NCI-H460 (cell line): ENCODE measurements at regions not wholly inside any gene's neighbourhood (a gene's known extent, or its start where the extent isn't known, plus 50 kb on each side); places are given as distances from the start of the nearest gene placed in this dataset.
"Not testable (repeated sequence)": the region's sequence is repeated elsewhere in the genome, so short reads cannot be mapped to it uniquely, and the experiment has no call there.

Experiments
- DNase-seq: peaks from one replicate; pipeline ENCODE4 v3.0.0-alpha.2; 2016; ENCODE audit warnings: low read depth; ENCODE audit errors: extremely low read depth

- no peak for DNase-seq
Measured at GRCh38 chr6:26231006-26231587, 133.9 kb upstream of the BTN3A2 start.

DNA sequence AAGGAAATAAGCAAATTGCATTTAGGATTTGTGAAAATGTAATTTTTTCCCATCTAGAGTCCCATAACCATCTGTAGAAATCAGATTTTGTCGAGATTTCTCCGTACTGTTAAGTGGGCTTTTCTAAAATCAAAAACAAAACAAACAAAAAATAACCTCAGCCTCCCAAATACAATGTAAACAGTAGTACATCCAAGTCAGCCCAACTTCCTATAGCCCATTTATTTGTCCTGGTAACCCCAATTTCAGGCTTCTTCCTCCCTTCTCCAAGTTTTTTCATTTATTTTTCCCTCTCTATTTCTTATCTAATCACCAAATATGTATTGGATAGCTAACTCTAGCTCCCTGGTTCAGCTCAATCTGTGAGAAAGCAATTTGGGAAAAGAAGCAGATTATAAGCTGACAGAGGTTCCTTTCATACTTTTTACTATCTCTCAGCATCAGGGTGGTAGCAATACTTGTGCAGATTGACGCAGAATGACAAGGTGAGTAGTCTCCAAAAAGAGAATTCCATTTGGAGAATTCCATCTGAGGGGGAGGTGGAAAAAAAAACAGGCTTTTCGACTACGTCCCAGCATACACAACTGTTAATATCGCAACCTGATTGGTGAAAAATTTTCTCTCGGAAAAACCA, 132.6 kb upstream of the BTN3A2 start:
- DNase-seq = no peak

DNA sequence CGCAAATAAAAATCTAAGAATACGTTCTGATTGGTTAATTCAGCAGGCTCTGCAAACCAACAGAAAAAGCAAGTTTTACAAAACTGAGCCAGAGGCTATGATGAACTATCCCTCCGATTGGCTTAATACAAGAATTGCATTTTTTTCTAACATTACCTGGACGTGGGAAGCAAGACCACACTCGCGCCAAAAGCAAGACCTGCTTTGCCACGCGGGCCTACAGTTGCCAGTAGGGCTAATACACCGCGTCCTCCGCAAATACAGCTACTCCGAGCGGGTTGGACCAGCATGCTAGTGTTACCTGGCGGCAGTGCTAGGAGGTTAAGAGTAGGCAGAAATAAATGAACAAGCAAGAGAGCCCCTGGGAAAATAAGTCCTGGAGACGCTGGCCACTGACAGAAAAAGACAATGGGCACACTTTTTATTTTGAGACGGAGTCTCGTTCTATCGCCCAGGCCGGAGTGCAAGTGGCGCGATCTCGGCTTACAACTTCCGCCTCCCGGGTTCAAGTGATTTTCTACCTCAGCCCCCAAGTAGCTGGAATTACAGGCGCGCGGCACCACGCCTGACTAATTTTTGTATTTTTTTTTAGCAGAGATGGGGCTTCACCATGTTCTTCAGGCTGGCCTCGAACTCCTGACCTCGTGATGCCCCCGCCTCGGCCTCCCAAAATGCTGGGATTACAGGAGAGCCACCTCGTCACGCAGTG, 131.9 kb upstream of the BTN3A2 start:
- no peak for DNase-seq

- DNase-seq = no peak
Measured at GRCh38 chr6:26233649-26234420, 131.2 kb upstream of the BTN3A2 start.

DNA sequence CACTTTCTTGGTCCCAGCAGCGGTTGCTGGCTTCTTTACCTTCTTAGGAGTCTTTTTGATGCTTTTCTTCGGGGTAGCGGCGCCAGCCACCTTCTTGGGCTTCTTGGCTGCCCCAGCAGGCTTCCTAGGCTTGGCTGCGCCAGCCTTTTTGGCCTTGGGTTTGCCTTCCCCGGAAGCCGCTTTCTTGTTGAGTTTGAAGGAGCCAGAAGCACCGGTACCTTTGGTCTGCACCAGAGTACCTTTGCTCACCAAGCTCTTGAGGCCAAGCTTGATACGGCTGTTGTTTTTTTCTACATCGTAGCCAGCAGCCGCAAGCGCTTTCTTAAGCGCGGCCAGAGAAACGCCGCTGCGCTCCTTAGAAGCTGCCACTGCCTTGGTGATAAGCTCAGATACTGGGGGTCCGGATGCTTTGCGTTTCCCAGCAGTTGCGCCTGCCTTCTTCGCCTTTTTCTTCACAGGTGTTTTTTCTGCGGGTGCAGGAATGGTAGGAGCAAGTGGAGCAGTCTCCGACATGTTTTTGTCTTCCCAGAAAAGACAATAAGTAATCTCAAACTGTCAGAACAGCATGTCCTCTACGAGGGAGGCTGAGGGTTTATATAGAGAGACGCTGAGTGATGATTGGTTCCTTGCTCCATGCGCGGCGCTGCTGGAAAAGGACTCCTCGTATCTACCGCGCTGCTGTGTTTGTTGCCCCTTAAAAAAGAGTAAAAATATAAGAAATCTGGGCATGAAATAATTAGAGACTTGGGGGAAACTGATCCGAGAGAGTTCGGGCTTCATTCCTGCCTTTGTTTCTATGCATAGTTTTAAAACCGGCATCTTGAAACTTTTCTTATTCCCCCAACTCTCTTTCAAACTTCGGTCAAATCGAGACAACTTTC, 130.3 kb upstream of the BTN3A2 start:
- DNase-seq = peak; percentile 80

GRCh38 chr6:26235302-26235670, 129.7 kb upstream of the BTN3A2 start:
- DNase-seq = no peak

DNA sequence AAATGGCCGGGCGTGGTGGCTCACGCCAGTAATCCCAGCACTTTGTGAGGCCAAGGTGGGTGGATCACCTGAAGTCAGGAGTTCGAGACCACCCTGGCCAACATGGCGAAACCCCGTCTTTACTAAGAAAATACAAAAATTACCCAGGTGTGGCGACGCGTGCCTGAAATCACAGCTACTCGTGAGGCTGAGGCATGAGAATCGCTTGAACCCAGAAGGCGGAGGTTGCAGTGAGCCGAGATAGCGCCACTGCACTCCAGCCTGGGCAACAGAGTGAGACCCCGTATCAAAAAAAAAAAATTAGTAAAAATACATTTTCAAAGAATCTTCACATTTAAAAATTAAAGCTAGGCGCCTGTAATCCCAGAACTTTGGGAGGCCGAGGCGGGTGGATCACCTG, 125.6 kb upstream of the BTN3A2 start:
- DNase-seq = not testable (repeated sequence)

DNA sequence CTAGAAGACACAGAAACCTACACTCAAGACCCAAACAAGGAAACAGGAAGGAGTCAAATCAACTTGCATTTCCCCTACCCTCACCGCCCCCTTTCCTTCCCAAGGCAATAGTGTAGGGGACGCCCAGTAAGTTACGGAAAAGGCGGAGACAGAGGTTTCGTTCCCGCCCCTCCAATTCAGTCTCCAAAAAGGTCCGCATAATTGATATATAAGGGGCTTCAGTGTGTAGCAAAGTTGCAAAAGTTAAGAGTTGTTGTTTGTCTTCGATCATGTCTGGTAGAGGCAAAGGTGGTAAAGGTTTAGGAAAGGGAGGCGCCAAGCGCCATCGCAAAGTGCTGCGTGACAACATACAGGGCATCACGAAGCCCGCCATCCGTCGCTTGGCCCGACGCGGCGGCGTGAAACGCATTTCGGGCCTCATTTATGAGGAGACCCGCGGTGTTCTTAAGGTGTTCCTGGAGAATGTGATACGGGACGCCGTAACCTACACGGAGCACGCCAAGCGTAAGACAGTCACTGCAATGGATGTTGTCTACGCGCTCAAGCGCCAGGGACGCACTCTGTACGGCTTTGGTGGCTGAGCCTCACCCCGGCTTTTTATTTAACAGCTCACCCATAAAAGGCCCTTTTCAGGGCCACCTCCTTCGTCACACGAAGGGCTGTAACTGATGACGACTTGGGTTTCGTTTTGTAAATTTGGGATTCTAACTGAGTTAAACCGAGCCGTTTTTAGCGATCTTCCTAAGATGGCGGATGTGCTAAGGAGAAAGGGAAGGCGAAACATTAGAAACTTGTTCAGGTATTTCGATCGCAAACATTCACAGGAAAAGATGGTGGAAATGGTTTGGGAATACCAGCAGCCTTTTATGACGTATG, 124.6 kb upstream of the BTN3A2 start:
- no peak for DNase-seq

DNA sequence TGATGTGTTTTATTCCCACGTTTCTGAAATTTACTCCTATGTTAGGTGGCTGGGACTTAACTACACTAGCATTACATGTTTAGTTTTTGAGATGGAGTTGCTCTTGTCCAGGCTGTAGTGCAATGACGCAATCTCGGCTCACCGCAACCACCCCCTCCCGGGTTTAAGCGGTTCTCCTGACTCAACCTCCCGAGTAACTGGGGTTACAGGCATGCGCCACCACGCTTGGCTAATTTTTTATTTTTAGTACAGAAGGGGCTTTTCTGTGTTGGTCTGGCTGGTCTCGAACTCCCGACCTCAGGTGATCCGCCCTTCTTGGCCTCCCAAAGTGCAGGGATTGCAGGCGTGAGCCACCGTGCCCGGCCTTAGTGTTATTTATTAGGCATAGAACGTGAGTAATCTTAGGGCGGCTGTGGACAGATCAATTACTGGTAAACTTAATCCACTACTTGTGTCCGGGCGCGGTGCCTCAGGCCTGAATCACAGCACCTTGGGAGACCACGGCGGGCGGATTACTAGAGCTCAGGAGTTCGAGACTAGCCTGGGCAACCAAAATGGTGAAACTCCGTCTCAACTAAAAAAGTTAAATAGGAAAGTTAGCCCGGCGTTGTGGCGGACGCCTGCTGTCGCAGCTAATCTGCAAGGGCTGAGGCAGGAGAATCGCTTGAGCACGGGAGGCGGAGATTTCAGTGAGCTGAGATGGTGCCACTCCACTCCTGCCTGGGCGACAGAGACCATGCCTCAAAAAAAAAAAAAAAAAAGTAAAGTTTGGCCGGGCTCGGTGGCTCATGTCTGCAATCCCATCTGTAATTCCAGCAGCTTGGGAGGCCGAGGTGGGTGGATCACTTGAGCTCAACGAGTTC, 123.7 kb upstream of the BTN3A2 start:
- no peak for DNase-seq

GRCh38 chr6:26243132-26243531, 121.9 kb upstream of the BTN3A2 start:
- no peak for DNase-seq

GRCh38 chr6:26243752-26244151, 121.2 kb upstream of the BTN3A2 start:
- DNase-seq = no peak

DNA sequence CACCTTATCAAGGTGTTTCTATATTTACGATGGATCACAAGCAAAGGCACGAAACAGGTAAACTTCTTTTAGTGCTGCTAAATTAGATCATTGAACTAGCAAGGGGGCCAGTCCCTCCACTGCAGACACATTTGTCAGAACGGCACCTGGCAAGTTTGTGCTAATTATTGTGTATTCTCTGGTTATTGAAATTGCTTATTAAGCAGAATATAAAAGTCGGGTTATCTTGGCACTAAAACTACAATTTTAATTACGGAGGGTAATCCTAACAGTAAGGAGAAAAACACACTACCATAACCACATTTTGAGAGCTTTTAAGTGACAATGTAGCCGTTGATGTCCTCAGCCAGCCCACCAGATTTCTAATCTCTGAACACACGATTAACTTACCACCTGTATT, 118.9 kb upstream of the BTN3A2 start:
- no peak for DNase-seq

- no peak for DNase-seq
Measured at GRCh38 chr6:26246553-26246952, 118.4 kb upstream of the BTN3A2 start.

DNA sequence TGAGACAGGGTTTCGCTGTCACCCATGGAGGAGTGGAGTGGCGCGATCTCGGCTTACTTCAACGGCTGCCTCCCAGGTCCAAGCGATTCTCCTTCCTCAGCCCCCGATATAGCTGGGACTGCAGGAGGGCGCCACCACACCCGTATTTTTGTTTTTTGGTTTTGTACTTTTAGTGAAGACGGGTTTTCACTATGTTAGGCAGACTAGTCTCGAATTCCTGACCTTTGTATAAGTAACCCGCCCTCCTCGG, 115.4 kb upstream of the BTN3A2 start:
- DNase-seq = no peak

GRCh38 chr6:26249957-26250697, 114.9 kb upstream of the BTN3A2 start:
- DNase-seq = peak; percentile 83

GRCh38 chr6:26250698-26251044, 114.3 kb upstream of the BTN3A2 start:
- no peak for DNase-seq

- DNase-seq = peak; percentile 89
Measured at GRCh38 chr6:26251354-26252076, 113.5 kb upstream of the BTN3A2 start.

- DNase-seq = no peak
Measured at GRCh38 chr6:26252077-26252472, 112.9 kb upstream of the BTN3A2 start.
